HCT116 (cell line): ENCODE measurements at regions not wholly inside any gene's neighbourhood (a gene's known extent, or its start where the extent isn't known, plus 50 kb on each side); places are given as distances from the start of the nearest gene placed in this dataset.

ENCODE experiments used
- ATAC-seq: fragments of 200-7000 bp; cut with Tn5 transposase; 2 replicates; pipeline ENCODE4 v1.9.1; 2020; ENCODE audit warnings: mild to moderate bottlenecking, moderate library complexity
- BruUV-seq: library from RNA; stranded (reverse); fragments of 400-500 nt; replicated peaks from 2 replicates; lab custom pipeline; 2021; lab: Mats Ljungman, UMichigan
- CTCF ChIA-PET: fragments of 300-600 bp; sonication (Branson Sonifier 250); formaldehyde crosslinking; loops from one replicate; lab custom pipeline; 2021; ENCODE audit warnings: antibody characterized with exemption; lab: Charles Lee
- POLR2A ChIA-PET: fragments of 300-600, 350-600 bp; sonication (Branson Sonifier 250); formaldehyde crosslinking; loops from one replicate; lab custom pipeline; 2021; ENCODE audit warnings: antibody characterized with exemption; lab: Charles Lee
- RAD21 ChIA-PET, 2 experiments: fragments of 300-600 bp; sonication (Branson Sonifier 250); formaldehyde crosslinking; loops; one replicate each; lab custom pipeline; 2023; ENCODE audit warnings: low total read pairs in 2 of 2; ENCODE audit not compliant: uncharacterized antibody in 2 of 2, unreplicated experiment in 2 of 2, low non-redundant PET in 1 of 2; lab: Charles Lee
- DNase-seq: peaks from one replicate; pipeline ENCODE4 v3.0.0-alpha.2; 2010; ENCODE audit warnings: low read depth, low spot score
- H2AFZ ChIP-seq: fragments of 200-600 bp; shearing (Covaris generic), sonication (generic); 2 replicates; pipeline ENCODE4 v1.6.1; 2017; ENCODE audit warnings: low read depth, mixed run types, mixed read lengths, antibody characterized with exemption, low read length; ENCODE audit not compliant: poor library complexity, severe bottlenecking
- H3K27ac ChIP-seq: 2 replicates; pipeline ENCODE4 v1.5.1; 2012; ENCODE audit warnings: low read depth, low read length
- H3K27me3 ChIP-seq: fragments of 200-600 bp; sonication (generic); 2 replicates; pipeline ENCODE4 v1.6.1; 2016; ENCODE audit warnings: mixed run types, low read length, mixed read lengths; ENCODE audit not compliant: insufficient read depth
- H3K36me3 ChIP-seq, 2 experiments: fragments of 200-500 bp in 1 of 2; fragments of 200-600 bp in 1 of 2; sonication (Bioruptor generic) in 1 of 2; sonication (generic) in 1 of 2; 2 replicates each; pipeline versions ENCODE4 v1.5.1 to v1.6.1; 2014 to 2016; ENCODE audit warnings: low read length in 2 of 2, inconsistent platforms in 1 of 2, mixed read lengths in 1 of 2, mixed run types in 1 of 2; ENCODE audit not compliant: insufficient read depth in 2 of 2, control insufficient read depth in 1 of 2
- H3K4me1 ChIP-seq, 2 experiments: fragments of 200-600 bp in 1 of 2; sonication (generic) in 1 of 2; 2 replicates each; pipeline versions ENCODE4 v1.5.1 to v1.6.1; 2012 to 2017; ENCODE audit warnings: low read length in 2 of 2, inconsistent platforms in 1 of 2, mild to moderate bottlenecking in 1 of 2, mixed read lengths in 1 of 2, mixed run types in 1 of 2, moderate library complexity in 1 of 2; ENCODE audit not compliant: insufficient read depth in 2 of 2, control insufficient read depth in 1 of 2
- H3K4me2 ChIP-seq: fragments of 200-600 bp; sonication (generic); 2 replicates; pipeline ENCODE4 v1.6.1; 2017; ENCODE audit warnings: mixed run types, low read length, mixed read lengths
- H3K4me3 ChIP-seq, 2 experiments: fragments of 200-600 bp in 1 of 2; sonication (generic) in 1 of 2; replicated peaks in 1 of 2; 2 replicates each; pipeline ENCODE4 v1.5.1; 2011 to 2016; ENCODE audit warnings: low read length in 2 of 2, control low read depth in 1 of 2, low read depth in 1 of 2, mild to moderate bottlenecking in 1 of 2, mixed read lengths in 1 of 2, mixed run types in 1 of 2
- H3K79me2 ChIP-seq: fragments of 200-600 bp; sonication (generic); 2 replicates; pipeline ENCODE4 v1.6.1; 2017; ENCODE audit warnings: mild to moderate bottlenecking, mixed run types, low read length, moderate library complexity, mixed read lengths; ENCODE audit not compliant: insufficient read depth
- H3K9ac ChIP-seq: fragments of 200-600 bp; sonication (generic); 2 replicates; pipeline ENCODE4 v1.6.1; 2016; ENCODE audit warnings: low read length, mixed read lengths
- H3K9me2 ChIP-seq: fragments of 200-600 bp; sonication (generic), shearing (Covaris generic); 2 replicates; pipeline ENCODE4 v1.6.1; 2017; ENCODE audit warnings: mixed run types, mild to moderate bottlenecking, moderate library complexity; ENCODE audit not compliant: insufficient read depth
- H3K9me3 ChIP-seq, 2 experiments: fragments of 200-500 bp in 1 of 2; fragments of 200-600 bp in 1 of 2; sonication (Bioruptor generic) in 1 of 2; sonication (generic) in 1 of 2; 2 replicates each; pipeline ENCODE4 v1.6.1; 2014 to 2017; ENCODE audit warnings: low read length in 2 of 2, mixed read lengths in 2 of 2, inconsistent platforms in 1 of 2, low read depth in 1 of 2, mild to moderate bottlenecking in 1 of 2, mixed run types in 1 of 2, moderate library complexity in 1 of 2; ENCODE audit not compliant: control insufficient read depth in 1 of 2, insufficient read depth in 1 of 2
- H4K20me1 ChIP-seq: fragments of 200-600 bp; sonication (generic), shearing (Covaris generic); 2 replicates; pipeline ENCODE4 v1.6.1; 2017; ENCODE audit warnings: mixed run types, mild to moderate bottlenecking, moderate library complexity; ENCODE audit not compliant: insufficient read depth
- ATF3 ChIP-seq: IDR thresholded peaks from 2 replicates; pipeline ENCODE4 v1.6.1; 2012
- CBX3 ChIP-seq: IDR thresholded peaks from 2 replicates; pipeline ENCODE4 v1.6.1; 2012; ENCODE audit warnings: low read depth
- CEBPB ChIP-seq: IDR thresholded peaks from 2 replicates; pipeline ENCODE4 v1.6.1; 2012; ENCODE audit warnings: low read depth
- CTCF ChIP-seq, 3 experiments: fragments of 200-600 bp in 1 of 3; sonication (generic) in 1 of 3; IDR thresholded peaks in 2 of 3; conservative IDR thresholded peaks in 1 of 3; 2 replicates each; pipeline ENCODE4 v1.5.1; 2012 to 2017; ENCODE audit warnings: low read depth in 2 of 3, low read length in 2 of 3, antibody characterized with exemption in 1 of 3, borderline replicate concordance in 1 of 3, control low read depth in 1 of 3, mild to moderate bottlenecking in 1 of 3, mixed read lengths in 1 of 3, mixed run types in 1 of 3, moderate library complexity in 1 of 3; ENCODE audit not compliant: insufficient read depth in 1 of 3
- EGR1 ChIP-seq: IDR thresholded peaks from 2 replicates; pipeline ENCODE4 v1.6.1; 2012; ENCODE audit warnings: low read depth
- EZH2 ChIP-seq: fragments of 200-600 bp; sonication (generic); IDR thresholded peaks from 2 replicates; pipeline ENCODE4 v1.6.1; 2017; ENCODE audit warnings: antibody characterized with exemption, mixed run types
- EZH2phosphoT487 ChIP-seq: fragments of 200-600 bp; IDR thresholded peaks from 2 replicates; pipeline ENCODE4 v1.6.1; 2018; ENCODE audit warnings: antibody characterized with exemption, borderline replicate concordance
- FOSL1 ChIP-seq: IDR thresholded peaks from 2 replicates; pipeline ENCODE4 v1.6.1; 2012; ENCODE audit warnings: low read depth
- MAX ChIP-seq: IDR thresholded peaks from 2 replicates; pipeline ENCODE4 v1.6.1; 2012
- POLR2AphosphoS5 ChIP-seq: IDR thresholded peaks from 2 replicates; pipeline ENCODE4 v1.6.1; 2011; ENCODE audit warnings: mild to moderate bottlenecking, low read depth, low read length, moderate library complexity
- SIN3A ChIP-seq: IDR thresholded peaks from 2 replicates; pipeline ENCODE4 v1.6.1; 2012; ENCODE audit warnings: low read depth
- TCF7L2 ChIP-seq: IDR thresholded peaks from 2 replicates; pipeline ENCODE4 v1.7.0; 2011; ENCODE audit warnings: borderline replicate concordance, inconsistent platforms; ENCODE audit not compliant: insufficient read depth, insufficient read length; ENCODE audit errors: extremely low read depth
- YY1 ChIP-seq: IDR thresholded peaks from 2 replicates; pipeline ENCODE4 v1.6.1; 2011; ENCODE audit warnings: low read length, low read depth, moderate library complexity, mild to moderate bottlenecking; ENCODE audit not compliant: insufficient replicate concordance; ENCODE audit errors: extremely low read depth
- ZBTB33 ChIP-seq: IDR thresholded peaks from 2 replicates; pipeline ENCODE4 v1.6.1; 2011; ENCODE audit warnings: mild to moderate bottlenecking, low read length, moderate library complexity; ENCODE audit not compliant: insufficient replicate concordance; ENCODE audit errors: extremely low read depth
- intact Hi-C: fragments of 100-400 bp; cut with micrococcal nuclease; formaldehyde crosslinking; loops from 2 replicates; pipeline ENCODE4 v1.10.0; 2022

GRCh38 chr2:55993685-55994084, 70.1 kb upstream of the EFEMP1 start:
- TF ChIP-seq ZBTB33 (no peak), SIN3A (no peak), TCF7L2 (no peak)
- H3K27ac ChIP-seq: no peak overlapping the region
- H3K4me1 ChIP-seq: no peaks in the 10 kb centered on the region
- H3K36me3 ChIP-seq: no peaks in the 10 kb centered on the region
- no peak overlapping the region for H2AFZ ChIP-seq
- H3K4me2 ChIP-seq: no peak overlapping the region
- no peaks in the 10 kb centered on the region for H3K27me3 ChIP-seq
- no peak overlapping the region for H3K4me3 ChIP-seq
- H3K9ac ChIP-seq: no peak overlapping the region
- no peaks in the 10 kb centered on the region for H3K79me2 ChIP-seq
- H4K20me1 ChIP-seq: no peaks in the 10 kb centered on the region
- POLR2A ChIA-PET: no interaction called here
- no peak for ATAC-seq
- CTCF ChIA-PET: no interaction called here
- no TSS peak for BruUV-seq
- no peak for DNase-seq
- RAD21 ChIA-PET: no interaction called here
- no peaks in the 10 kb centered on the region for H3K9me2 ChIP-seq
- intact Hi-C loops: no loop called here
- H3K9me3 ChIP-seq: no peaks in the 10 kb centered on the region

- ChIA-PET RAD21 (no interaction called here), CTCF (no interaction called here), POLR2A (no interaction called here)
- H3K4me2 ChIP-seq: no peak overlapping the region
- H3K79me2 ChIP-seq: no peaks in the 10 kb centered on the region
- H3K4me1 ChIP-seq: no peaks in the 10 kb centered on the region
- no peak overlapping the region for H3K9ac ChIP-seq
- no peaks in the 10 kb centered on the region for H3K9me3 ChIP-seq
- no peak overlapping the region for H2AFZ ChIP-seq
- intact Hi-C loops: no loop called here
- BruUV-seq: no TSS peak
- no peak overlapping the region for H3K4me3 ChIP-seq
- no peaks in the 10 kb centered on the region for H3K27me3 ChIP-seq
- H4K20me1 ChIP-seq: no peaks in the 10 kb centered on the region
- H3K36me3 ChIP-seq: no peaks in the 10 kb centered on the region
- no peaks in the 10 kb centered on the region for H3K9me2 ChIP-seq
- no peak overlapping the region for H3K27ac ChIP-seq
- DNase-seq (no peak), ATAC-seq (no peak)
- TF ChIP-seq CEBPB (no peak), ZBTB33 (no peak), FOSL1 (no peak), CTCF (IDR thresholded peaks at IDR 0.05 in 2 of 3, conservative IDR thresholded peaks at IDR 0.05 in 1 of 3; ENCODE audit: borderline replicate concordance in 1 of 3, insufficient read depth in 1 of 3, low read depth in 2 of 3, low read length in 2 of 3) (no peak), CBX3 (no peak), YY1 (no peak), ATF3 (no peak), POLR2AphosphoS5 (no peak), EGR1 (no peak), EZH2phosphoT487 (no peak), EZH2 (no peak), MAX (no peak)
Observed at GRCh38 chr2:55995211-55995610, 71.6 kb upstream of the EFEMP1 start.
